H1 (cell line): ENCODE measurements at regions not wholly inside any gene's neighbourhood (a gene's known extent, or its start where the extent isn't known, plus 50 kb on each side); places are given as distances from the start of the nearest gene placed in this dataset.

ENCODE experiments used
- ATF2 ChIP-seq: IDR thresholded peaks from 2 replicates; pipeline ENCODE4 v1.6.1; 2012; ENCODE audit warnings: low read length, inconsistent platforms
- BACH1 ChIP-seq: IDR thresholded peaks from 2 replicates; pipeline ENCODE4 v1.6.1; 2012; ENCODE audit warnings: low read length, improper control_type of control experiment
- BRCA1 ChIP-seq: IDR thresholded peaks from 2 replicates; pipeline ENCODE4 v1.6.1; 2012; ENCODE audit warnings: low read depth, low read length, improper control_type of control experiment
- CHD1 ChIP-seq: IDR thresholded peaks from 2 replicates; pipeline ENCODE4 v1.6.1; 2012; ENCODE audit warnings: low read depth, low read length, improper control_type of control experiment
- EZH2 ChIP-seq: fragments of 200-600 bp; sonication (generic); IDR thresholded peaks from 2 replicates; pipeline ENCODE4 v1.7.1; 2012; ENCODE audit warnings: low read depth, mild to moderate bottlenecking, moderate library complexity, low read length, inconsistent platforms; ENCODE audit not compliant: severe bottlenecking
- FOSL1 ChIP-seq: IDR thresholded peaks from 2 replicates; pipeline ENCODE4 v1.6.1; 2011; ENCODE audit warnings: mild to moderate bottlenecking, low read depth, low read length, moderate library complexity; ENCODE audit not compliant: insufficient read depth
- HDAC6 ChIP-seq: IDR thresholded peaks from one replicate; pipeline ENCODE4 v1.7.1; 2012; ENCODE audit warnings: low read depth, mild to moderate bottlenecking, inconsistent platforms, low read length, moderate library complexity
- KDM4A ChIP-seq: IDR thresholded peaks from one replicate; pipeline ENCODE4 v1.7.1; 2012; ENCODE audit warnings: low read depth, mild to moderate bottlenecking, moderate library complexity, low read length, inconsistent platforms; ENCODE audit not compliant: severe bottlenecking
- KDM5A ChIP-seq: fragments of 200-600 bp; IDR thresholded peaks from 2 replicates; pipeline ENCODE4 v1.7.1; 2012; ENCODE audit warnings: mild to moderate bottlenecking, low read length, inconsistent platforms, mixed read lengths
- PHF8 ChIP-seq: fragments of 200-600 bp; sonication (generic); conservative IDR thresholded peaks from 2 replicates; pipeline ENCODE4 v1.7.1; 2012; ENCODE audit warnings: low read depth, mild to moderate bottlenecking, inconsistent platforms, low read length, moderate library complexity
- POLR2AphosphoS5 ChIP-seq: IDR thresholded peaks from 2 replicates; pipeline ENCODE4 v1.6.1; 2011; ENCODE audit warnings: low read depth, low read length
- POU5F1 ChIP-seq: IDR thresholded peaks from 2 replicates; pipeline ENCODE4 v1.6.1; 2011; ENCODE audit warnings: low read depth, mild to moderate bottlenecking, low read length, moderate library complexity
- RFX5 ChIP-seq: IDR thresholded peaks from 2 replicates; pipeline ENCODE4 v1.6.1; 2011; ENCODE audit warnings: low read depth, low read length, improper control_type of control experiment, borderline replicate concordance
- SAP30 ChIP-seq: fragments of 300-600 bp; sonication (generic); IDR thresholded peaks from 2 replicates; pipeline ENCODE4 v1.7.1; 2012; ENCODE audit warnings: low read length, moderate library complexity, mild to moderate bottlenecking, inconsistent platforms; ENCODE audit not compliant: insufficient read depth, insufficient replicate concordance
- SRF ChIP-seq: IDR thresholded peaks from 2 replicates; pipeline ENCODE4 v1.6.1; 2011; ENCODE audit warnings: mild to moderate bottlenecking, low read depth, low read length, moderate library complexity
- USF2 ChIP-seq: IDR thresholded peaks from 2 replicates; pipeline ENCODE4 v1.6.1; 2011; ENCODE audit warnings: low read length, improper control_type of control experiment
- TF ChIP-seq, protein P1 (sequence below): IDR thresholded peaks from 2 replicates; pipeline ENCODE4 v1.6.1; 2012; ENCODE audit warnings: inconsistent platforms
- TF ChIP-seq, protein P2 (sequence below): IDR thresholded peaks from 2 replicates; pipeline ENCODE4 v1.6.1; 2012; ENCODE audit warnings: inconsistent platforms

DNA sequence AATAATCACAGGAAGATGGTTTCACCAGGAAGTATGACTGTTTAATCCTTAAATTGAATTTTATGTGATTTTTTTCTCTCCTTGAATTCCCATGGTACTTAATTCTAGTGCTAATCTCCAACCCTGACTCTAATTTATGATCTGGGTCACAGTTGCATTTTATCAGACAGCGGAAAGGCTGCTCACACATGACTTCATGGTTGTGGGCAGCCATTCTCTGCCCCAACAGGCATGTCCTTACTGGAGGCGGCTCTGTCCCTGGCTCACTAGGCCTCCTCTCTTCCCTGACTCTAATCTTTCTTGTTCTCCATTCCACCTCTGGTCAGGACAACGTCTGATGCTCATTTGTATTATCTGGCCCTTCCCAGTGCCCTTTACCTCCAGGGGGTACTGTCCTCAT is 184.4 kb downstream of the CHST1 start (continued):
- no peak for TF ChIP-seq KDM4A
- no peak for TF ChIP-seq PHF8
- TF ChIP-seq RFX5: no peak
- no peak for TF ChIP-seq CHD1
- no peak for TF ChIP-seq USF2
- TF ChIP-seq, protein P1, sequence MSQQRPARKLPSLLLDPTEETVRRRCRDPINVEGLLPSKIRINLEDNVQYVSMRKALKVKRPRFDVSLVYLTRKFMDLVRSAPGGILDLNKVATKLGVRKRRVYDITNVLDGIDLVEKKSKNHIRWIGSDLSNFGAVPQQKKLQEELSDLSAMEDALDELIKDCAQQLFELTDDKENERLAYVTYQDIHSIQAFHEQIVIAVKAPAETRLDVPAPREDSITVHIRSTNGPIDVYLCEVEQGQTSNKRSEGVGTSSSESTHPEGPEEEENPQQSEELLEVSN: no peak
- TF ChIP-seq, protein P2, sequence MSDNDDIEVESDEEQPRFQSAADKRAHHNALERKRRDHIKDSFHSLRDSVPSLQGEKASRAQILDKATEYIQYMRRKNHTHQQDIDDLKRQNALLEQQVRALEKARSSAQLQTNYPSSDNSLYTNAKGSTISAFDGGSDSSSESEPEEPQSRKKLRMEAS: no peak
- no peak for TF ChIP-seq FOSL1
- TF ChIP-seq ATF2: no peak
- TF ChIP-seq BACH1: no peak
- TF ChIP-seq SAP30: no peak
- TF ChIP-seq EZH2: no peak
- no peak for TF ChIP-seq SRF
- TF ChIP-seq HDAC6: no peak
- TF ChIP-seq KDM5A: no peak
- no peak for TF ChIP-seq POU5F1
- TF ChIP-seq BRCA1: no peak
- no peak for TF ChIP-seq POLR2AphosphoS5
